ENCODE measurements at regions not wholly inside any gene's neighbourhood (a gene's known extent, or its start where the extent isn't known, plus 50 kb on each side); places are given as distances from the start of the nearest gene placed in this dataset.

GRCh38 chr10:14422431-14422830 lies 91.7 kb upstream of the FRMD4A start:
- TF ChIP-seq CTCF (conservative IDR thresholded peaks at IDR 0.05; ENCODE audit: low read length) (no peak), EZH2phosphoT487 (IDR thresholded peaks at IDR 0.05; ENCODE audit: borderline replicate concordance, low read depth, low read length) (no peak)

Data from OCI-LY7 (cell line).